AG10803 (cell line): ENCODE measurements at regions not wholly inside any gene's neighbourhood (a gene's known extent, or its start where the extent isn't known, plus 50 kb on each side); places are given as distances from the start of the nearest gene placed in this dataset.

Experiments used
- DNase-seq: peaks from one replicate; pipeline ENCODE4 v3.0.0; 2010; ENCODE audit warnings: low read depth
- H3K4me3 ChIP-seq: 2 replicates; pipeline ENCODE4 v1.5.1; 2011; ENCODE audit warnings: mild to moderate bottlenecking, low read length, control low read depth
- CTCF ChIP-seq: conservative IDR thresholded peaks from 2 replicates; pipeline ENCODE4 v1.5.1; 2011; ENCODE audit warnings: mild to moderate bottlenecking, low read length, control low read depth, inconsistent platforms

- H3K4me3 ChIP-seq, result no peak overlapping the region
- no peak for TF ChIP-seq CTCF
- no peak for DNase-seq
These were observed 470.7 kb downstream of the HS3ST3B1 start for GRCh38 chr17:14771543-14771942.

- DNase-seq, result no peak
- TF ChIP-seq CTCF, result no peak; the same call in 1 of the 2 replicates
- no peak overlapping the region for H3K4me3 ChIP-seq
These were observed 468.0 kb downstream of the HS3ST3B1 start for GRCh38 chr17:14768923-14769322.

GRCh38 chr17:14762736-14763479, 462.0 kb downstream of the HS3ST3B1 start:
- no peak for TF ChIP-seq CTCF
- no peak overlapping the region for H3K4me3 ChIP-seq
- DNase-seq, result no peak

GRCh38 chr17:14760719-14761411, 460.0 kb downstream of the HS3ST3B1 start:
- peak; percentile 60 for DNase-seq
- TF ChIP-seq CTCF, result no peak

GRCh38 chr17:14760212-14760611, 459.3 kb downstream of the HS3ST3B1 start:
- no peak for DNase-seq
- no peak for TF ChIP-seq CTCF
- H3K4me3 ChIP-seq, result no peak overlapping the region

More at GRCh38 chr17:14760719-14761411, 460.0 kb downstream of the HS3ST3B1 start:
- H3K4me3 ChIP-seq, result no peak overlapping the region

- DNase-seq, result no peak
- H3K4me3 ChIP-seq, result no peak overlapping the region
- no peak for TF ChIP-seq CTCF
These were observed 458.4 kb downstream of the HS3ST3B1 start for GRCh38 chr17:14759325-14759724.

GRCh38 chr17:14756479-14756878, 455.6 kb downstream of the HS3ST3B1 start:
- TF ChIP-seq CTCF, result no peak
- H3K4me3 ChIP-seq, result no peak overlapping the region
- no peak for DNase-seq
